Myocyte (in vitro differentiated cells): ENCODE measurements at regions not wholly inside any gene's neighbourhood (a gene's known extent, or its start where the extent isn't known, plus 50 kb on each side); places are given as distances from the start of the nearest gene placed in this dataset.
A peak's percentile ranks its signal among the peaks of the same experiment; 100 is the strongest.
"Not testable (repeated sequence)": the region's sequence is repeated elsewhere in the genome, so short reads cannot be mapped to it uniquely, and the experiment has no call there.

ENCODE experiments used
- DNase-seq: peaks from one replicate; pipeline ENCODE4 v3.0.0-alpha.2; 2012; ENCODE audit warnings: low read depth

GRCh38 chr2:52404866-52405265 is 1362.7 kb upstream of the CHAC2 start:
- DNase-seq = no peak

- DNase-seq = no peak
These were observed 1363.6 kb upstream of the CHAC2 start for GRCh38 chr2:52404046-52404445.

GRCh38 chr2:52402128-52402527 is 1365.5 kb upstream of the CHAC2 start:
- DNase-seq = no peak

GRCh38 chr2:52396836-52397235 is 1364.9 kb upstream of the NRXN1 start:
- no peak for DNase-seq

GRCh38 chr2:52395912-52396311 is 1364.0 kb upstream of the NRXN1 start:
- DNase-seq = no peak

- DNase-seq = no peak
These were observed 1359.7 kb upstream of the NRXN1 start for GRCh38 chr2:52391621-52392020.

GRCh38 chr2:52390651-52391050 is 1358.7 kb upstream of the NRXN1 start:
- no peak for DNase-seq

- no peak for DNase-seq
These were observed 1356.1 kb upstream of the NRXN1 start for GRCh38 chr2:52387937-52388590.

GRCh38 chr2:52386433-52387030 is 1354.6 kb upstream of the NRXN1 start:
- peak; percentile 9 for DNase-seq

GRCh38 chr2:52383541-52383940 is 1351.6 kb upstream of the NRXN1 start:
- DNase-seq = no peak

- DNase-seq = no peak
These were observed 1337.2 kb upstream of the NRXN1 start for GRCh38 chr2:52369178-52369577.

GRCh38 chr2:52368141-52368540 is 1336.2 kb upstream of the NRXN1 start:
- DNase-seq = no peak

GRCh38 chr2:52365946-52366345 is 1334.0 kb upstream of the NRXN1 start:
- no peak for DNase-seq

- no peak for DNase-seq
These were observed 1324.6 kb upstream of the NRXN1 start for GRCh38 chr2:52356556-52356955.

- DNase-seq = no peak
These were observed 1315.4 kb upstream of the NRXN1 start for GRCh38 chr2:52347292-52347691.

GRCh38 chr2:52345676-52346075 is 1313.7 kb upstream of the NRXN1 start:
- no peak for DNase-seq

- DNase-seq = no peak
These were observed 1313.2 kb upstream of the NRXN1 start for GRCh38 chr2:52345082-52345481.

- no peak for DNase-seq
These were observed 1311.9 kb upstream of the NRXN1 start for GRCh38 chr2:52343706-52344266.

- DNase-seq = no peak
These were observed 1311.1 kb upstream of the NRXN1 start for GRCh38 chr2:52343010-52343409.

GRCh38 chr2:52342458-52342857 is 1310.5 kb upstream of the NRXN1 start:
- no peak for DNase-seq

GRCh38 chr2:52341732-52342131 is 1309.8 kb upstream of the NRXN1 start:
- no peak for DNase-seq

- DNase-seq = peak; percentile 2
These were observed 1308.2 kb upstream of the NRXN1 start for GRCh38 chr2:52340171-52340570.

GRCh38 chr2:52337786-52338185 is 1305.9 kb upstream of the NRXN1 start:
- not testable (repeated sequence) for DNase-seq
